ENCODE measurements at regions not wholly inside any gene's neighbourhood (a gene's known extent, or its start where the extent isn't known, plus 50 kb on each side); places are given as distances from the start of the nearest gene placed in this dataset.

- TF ChIP-seq POLR2AphosphoS5 (IDR thresholded peaks at IDR 0.05; ENCODE audit: borderline replicate concordance, low read depth, low read length) (no peak), EZH2 (IDR thresholded peaks at IDR 0.05) (no peak)
Observed at GRCh38 chr16:85544016-85544415, 69.1 kb upstream of the GSE1 start.
